DMS79 treated with DMSO at 0.1 percent for 48 hours (cell line): ENCODE measurements at regions not wholly inside any gene's neighbourhood (a gene's known extent, or its start where the extent isn't known, plus 50 kb on each side); places are given as distances from the start of the nearest gene placed in this dataset.
A peak's percentile ranks its signal among the peaks of the same experiment; 100 is the strongest.

ENCODE experiments used
- DNase-seq: peaks from one replicate; lab custom pipeline; 2025; lab: John Stamatoyannopoulos, UW

DNA sequence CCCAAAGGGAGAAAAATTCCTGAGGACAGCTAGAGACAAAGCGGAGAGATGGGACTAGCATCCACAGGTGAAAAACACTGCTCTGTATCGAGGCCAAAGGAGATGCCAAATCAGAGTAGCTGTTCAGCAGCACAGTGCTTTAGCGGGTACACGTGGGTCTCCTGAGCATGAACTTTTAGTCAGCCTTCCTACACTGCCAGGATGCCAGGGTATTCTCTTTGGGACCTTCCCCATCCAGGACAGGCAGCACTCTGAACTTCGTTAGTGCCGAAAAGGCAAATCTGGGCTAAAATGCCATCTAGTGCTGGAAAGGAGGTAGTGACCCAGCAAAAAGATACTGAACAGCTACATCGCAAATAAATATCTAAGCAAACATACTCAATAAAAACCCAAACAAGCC, 64.9 kb downstream of the C6orf58 start:
- peak; percentile 3 for DNase-seq
